ENCODE measurements at regions not wholly inside any gene's neighbourhood (a gene's known extent, or its start where the extent isn't known, plus 50 kb on each side); places are given as distances from the start of the nearest gene placed in this dataset.

DNA sequence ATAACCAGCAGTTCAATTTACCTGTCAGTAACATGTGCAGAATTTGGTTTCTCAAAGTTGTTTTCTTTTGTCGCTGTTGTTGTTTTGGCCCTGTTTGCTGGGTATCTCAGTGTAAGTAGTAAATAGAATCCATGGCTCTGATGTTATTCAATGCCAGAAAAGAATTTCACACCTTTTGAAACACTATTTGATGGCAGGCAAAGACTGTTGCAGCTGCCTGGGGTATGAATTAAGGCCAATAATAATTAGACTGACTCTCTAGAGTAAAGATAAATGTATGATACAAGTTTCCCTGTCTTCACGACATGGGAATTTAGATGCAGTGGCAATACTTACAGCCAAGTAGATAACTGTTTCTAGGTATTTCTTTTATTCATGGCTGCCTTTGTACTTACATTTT lies 281.4 kb downstream of the CD83 start (continued):
- TF ChIP-seq, protein P1, sequence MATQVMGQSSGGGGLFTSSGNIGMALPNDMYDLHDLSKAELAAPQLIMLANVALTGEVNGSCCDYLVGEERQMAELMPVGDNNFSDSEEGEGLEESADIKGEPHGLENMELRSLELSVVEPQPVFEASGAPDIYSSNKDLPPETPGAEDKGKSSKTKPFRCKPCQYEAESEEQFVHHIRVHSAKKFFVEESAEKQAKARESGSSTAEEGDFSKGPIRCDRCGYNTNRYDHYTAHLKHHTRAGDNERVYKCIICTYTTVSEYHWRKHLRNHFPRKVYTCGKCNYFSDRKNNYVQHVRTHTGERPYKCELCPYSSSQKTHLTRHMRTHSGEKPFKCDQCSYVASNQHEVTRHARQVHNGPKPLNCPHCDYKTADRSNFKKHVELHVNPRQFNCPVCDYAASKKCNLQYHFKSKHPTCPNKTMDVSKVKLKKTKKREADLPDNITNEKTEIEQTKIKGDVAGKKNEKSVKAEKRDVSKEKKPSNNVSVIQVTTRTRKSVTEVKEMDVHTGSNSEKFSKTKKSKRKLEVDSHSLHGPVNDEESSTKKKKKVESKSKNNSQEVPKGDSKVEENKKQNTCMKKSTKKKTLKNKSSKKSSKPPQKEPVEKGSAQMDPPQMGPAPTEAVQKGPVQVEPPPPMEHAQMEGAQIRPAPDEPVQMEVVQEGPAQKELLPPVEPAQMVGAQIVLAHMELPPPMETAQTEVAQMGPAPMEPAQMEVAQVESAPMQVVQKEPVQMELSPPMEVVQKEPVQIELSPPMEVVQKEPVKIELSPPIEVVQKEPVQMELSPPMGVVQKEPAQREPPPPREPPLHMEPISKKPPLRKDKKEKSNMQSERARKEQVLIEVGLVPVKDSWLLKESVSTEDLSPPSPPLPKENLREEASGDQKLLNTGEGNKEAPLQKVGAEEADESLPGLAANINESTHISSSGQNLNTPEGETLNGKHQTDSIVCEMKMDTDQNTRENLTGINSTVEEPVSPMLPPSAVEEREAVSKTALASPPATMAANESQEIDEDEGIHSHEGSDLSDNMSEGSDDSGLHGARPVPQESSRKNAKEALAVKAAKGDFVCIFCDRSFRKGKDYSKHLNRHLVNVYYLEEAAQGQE (IDR thresholded peaks at IDR 0.05; ENCODE audit: unreplicated experiment), result no peak
- no peak for TF ChIP-seq POLR2AphosphoS5 (IDR thresholded peaks at IDR 0.05; ENCODE audit: low read depth)
- no peak for TF ChIP-seq STAT1 (IDR thresholded peaks at IDR 0.05; ENCODE audit: unreplicated experiment)
- no peak for TF ChIP-seq EZH2 (IDR thresholded peaks at IDR 0.05; ENCODE audit: low read depth, unreplicated experiment)
- TF ChIP-seq ZNF114 (CRISPR knock-in tag; IDR thresholded peaks at IDR 0.05), result no peak
- TF ChIP-seq, protein P2, sequence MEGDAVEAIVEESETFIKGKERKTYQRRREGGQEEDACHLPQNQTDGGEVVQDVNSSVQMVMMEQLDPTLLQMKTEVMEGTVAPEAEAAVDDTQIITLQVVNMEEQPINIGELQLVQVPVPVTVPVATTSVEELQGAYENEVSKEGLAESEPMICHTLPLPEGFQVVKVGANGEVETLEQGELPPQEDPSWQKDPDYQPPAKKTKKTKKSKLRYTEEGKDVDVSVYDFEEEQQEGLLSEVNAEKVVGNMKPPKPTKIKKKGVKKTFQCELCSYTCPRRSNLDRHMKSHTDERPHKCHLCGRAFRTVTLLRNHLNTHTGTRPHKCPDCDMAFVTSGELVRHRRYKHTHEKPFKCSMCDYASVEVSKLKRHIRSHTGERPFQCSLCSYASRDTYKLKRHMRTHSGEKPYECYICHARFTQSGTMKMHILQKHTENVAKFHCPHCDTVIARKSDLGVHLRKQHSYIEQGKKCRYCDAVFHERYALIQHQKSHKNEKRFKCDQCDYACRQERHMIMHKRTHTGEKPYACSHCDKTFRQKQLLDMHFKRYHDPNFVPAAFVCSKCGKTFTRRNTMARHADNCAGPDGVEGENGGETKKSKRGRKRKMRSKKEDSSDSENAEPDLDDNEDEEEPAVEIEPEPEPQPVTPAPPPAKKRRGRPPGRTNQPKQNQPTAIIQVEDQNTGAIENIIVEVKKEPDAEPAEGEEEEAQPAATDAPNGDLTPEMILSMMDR (conservative IDR thresholded peaks at IDR 0.05; ENCODE audit: low read depth in 2 of 2), result no peak
- TF ChIP-seq EZH2phosphoT487 (IDR thresholded peaks at IDR 0.05; ENCODE audit: unreplicated experiment), result no peak
- TF ChIP-seq ZNF331 (CRISPR knock-in tag; IDR thresholded peaks at IDR 0.05; ENCODE audit: low read depth), result no peak
- TF ChIP-seq, protein P3, sequence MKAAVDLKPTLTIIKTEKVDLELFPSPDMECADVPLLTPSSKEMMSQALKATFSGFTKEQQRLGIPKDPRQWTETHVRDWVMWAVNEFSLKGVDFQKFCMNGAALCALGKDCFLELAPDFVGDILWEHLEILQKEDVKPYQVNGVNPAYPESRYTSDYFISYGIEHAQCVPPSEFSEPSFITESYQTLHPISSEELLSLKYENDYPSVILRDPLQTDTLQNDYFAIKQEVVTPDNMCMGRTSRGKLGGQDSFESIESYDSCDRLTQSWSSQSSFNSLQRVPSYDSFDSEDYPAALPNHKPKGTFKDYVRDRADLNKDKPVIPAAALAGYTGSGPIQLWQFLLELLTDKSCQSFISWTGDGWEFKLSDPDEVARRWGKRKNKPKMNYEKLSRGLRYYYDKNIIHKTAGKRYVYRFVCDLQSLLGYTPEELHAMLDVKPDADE (IDR thresholded peaks at IDR 0.05), result no peak
- no peak for TF ChIP-seq CREB1 (CRISPR knock-in tag; IDR thresholded peaks at IDR 0.05; ENCODE audit: low read depth)
- TF ChIP-seq JUNB (IDR thresholded peaks at IDR 0.05; ENCODE audit: unreplicated experiment), result no peak

DNA sequence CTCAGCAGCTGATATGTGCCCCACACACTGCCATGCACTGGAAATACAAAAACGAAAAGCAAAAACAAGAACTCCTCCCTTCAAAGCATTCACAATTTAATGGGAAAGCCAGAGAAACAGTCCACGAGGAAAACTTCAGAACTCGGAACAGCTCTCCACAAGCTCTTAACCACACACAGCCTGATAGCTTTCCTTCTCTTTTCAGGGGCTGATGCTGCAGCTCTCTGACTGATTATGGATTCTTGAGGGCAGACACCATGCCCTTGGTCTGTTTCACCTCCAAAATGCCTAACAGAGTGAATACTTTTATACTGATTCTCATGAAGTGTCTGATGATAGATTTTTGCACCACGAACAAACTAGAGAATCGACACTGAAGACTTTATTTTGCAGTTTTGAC lies 282.1 kb downstream of the CD83 start:
- H3K4me2 ChIP-seq, result no peak overlapping the region
- no peak overlapping the region for H2AFZ ChIP-seq
- peaks cover 11% of the 10 kb centered on the region; the same call in 1 of the 2 replicates for H3K9me2 ChIP-seq (ENCODE audit: insufficient read depth)
- H3K79me2 ChIP-seq (replicated peaks; ENCODE audit: insufficient read depth), result no peaks in the 10 kb centered on the region
- peaks cover 9% of the 10 kb centered on the region for H3K4me1 Mint-ChIP-seq
- H3K27ac Mint-ChIP-seq, result no peak overlapping the region
- no peak overlapping the region for H3K27ac ChIP-seq (ENCODE audit: low read depth)
- H3K27me3 Mint-ChIP-seq (ENCODE audit: insufficient read depth, low read depth, poor library complexity), result peaks cover 11% of the 10 kb centered on the region
- H3K36me3 ChIP-seq (ENCODE audit: insufficient read depth), result peaks cover 20% of the 10 kb centered on the region; the same call in 1 of the 2 replicates
- H3F3A ChIP-seq (replicated peaks; ENCODE audit: low read depth), result no peaks in the 10 kb centered on the region
- H3K4me3 ChIP-seq, result no peak overlapping the region
- TF ChIP-seq EZH2 (IDR thresholded peaks at IDR 0.05; ENCODE audit: low read depth, unreplicated experiment) (no peak), EZH2phosphoT487 (IDR thresholded peaks at IDR 0.05; ENCODE audit: unreplicated experiment) (no peak), CREB1 (CRISPR knock-in tag; IDR thresholded peaks at IDR 0.05; ENCODE audit: low read depth) (no peak), POLR2AphosphoS5 (IDR thresholded peaks at IDR 0.05; ENCODE audit: low read depth) (no peak)
- TF ChIP-seq, protein P2 (conservative IDR thresholded peaks at IDR 0.05; ENCODE audit: low read depth in 2 of 2), result no peak
- TF ChIP-seq, protein P1 (IDR thresholded peaks at IDR 0.05; ENCODE audit: unreplicated experiment), result peak; percentile 2
- H3K36me3 Mint-ChIP-seq (ENCODE audit: low read depth), result peaks cover 55% of the 10 kb centered on the region
- peaks cover 55% of the 10 kb centered on the region for H3K9me3 Mint-ChIP-seq
- H4K20me1 ChIP-seq (replicated peaks; ENCODE audit: insufficient read depth), result no peaks in the 10 kb centered on the region
- no peak for ATAC-seq
- no peak overlapping the region for H3K4me3 Mint-ChIP-seq
- H3K27me3 ChIP-seq (ENCODE audit: insufficient read depth), result no peaks in the 10 kb centered on the region
- peak; percentile 31 for DNase-seq (ENCODE audit: low spot score)
- H3K4me1 ChIP-seq (ENCODE audit: insufficient read depth), result peaks cover 10% of the 10 kb centered on the region
